HEK293 (cell line): ENCODE measurements at regions not wholly inside any gene's neighbourhood (a gene's known extent, or its start where the extent isn't known, plus 50 kb on each side); places are given as distances from the start of the nearest gene placed in this dataset.

Source experiments
- CTCF ChIA-PET: fragments of 350-600 bp; formaldehyde crosslinking; extraction: SDS; loops from one replicate; lab custom pipeline; 2021; ENCODE audit warnings: antibody characterized with exemption; lab: Yijun Ruan, JAX
- POLR2A ChIA-PET: fragments of 300-600 bp; formaldehyde crosslinking; extraction: SDS; loops from one replicate; lab custom pipeline; 2020; ENCODE audit warnings: antibody characterized with exemption, inconsistent platforms; lab: Yijun Ruan, JAX
- H3K27ac ChIP-seq: fragments of 200-500 bp; sonication (Bioruptor generic); 2 replicates; pipeline ENCODE4 v1.5.1; 2014; ENCODE audit warnings: low read depth, low read length, control low read depth, inconsistent platforms; ENCODE audit errors: extremely low read depth
- H3K36me3 ChIP-seq, 2 experiments: fragments of 200-500 bp in 1 of 2; sonication (Bioruptor generic) in 1 of 2; 1 replicate in 1 of 2; 2 replicates in 1 of 2; pipeline ENCODE4 v1.5.1; 2014 to 2017; ENCODE audit warnings: inconsistent platforms in 2 of 2, low read length in 2 of 2; ENCODE audit not compliant: control insufficient read depth in 2 of 2, insufficient read depth in 1 of 2
- H3K4me1 ChIP-seq: fragments of 200-500 bp; sonication (Bioruptor generic); 2 replicates; pipeline ENCODE4 v1.5.1; 2014; ENCODE audit warnings: mild to moderate bottlenecking, low read length, inconsistent platforms; ENCODE audit not compliant: control insufficient read depth, insufficient read depth
- H3K4me3 ChIP-seq: 2 replicates; pipeline ENCODE4 v1.5.1; 2011; ENCODE audit warnings: low read depth, mild to moderate bottlenecking, control low read depth, low read length, moderate library complexity
- H3K9me3 ChIP-seq: fragments of 200-500 bp; sonication (Bioruptor generic); 2 replicates; pipeline ENCODE4 v1.5.1; 2014; ENCODE audit warnings: low read depth, low read length, inconsistent platforms; ENCODE audit not compliant: control insufficient read depth, insufficient read depth
- GFI1B ChIP-seq: fragments of 450-650 bp; formaldehyde crosslinking; IDR thresholded peaks from 2 replicates; pipeline ENCODE4 v1.5.1; 2016; ENCODE audit warnings: missing biosample characterization, missing genetic modification characterization
- KLF16 ChIP-seq: fragments of 450-650 bp; formaldehyde crosslinking; IDR thresholded peaks from 2 replicates; pipeline ENCODE4 v1.5.1; 2017; ENCODE audit warnings: missing biosample characterization, missing genetic modification characterization
- KLF9 ChIP-seq: fragments of 450-650 bp; formaldehyde crosslinking; IDR thresholded peaks from 2 replicates; pipeline ENCODE4 v1.5.1; 2016; ENCODE audit warnings: missing biosample characterization, missing genetic modification characterization, low read depth
- PATZ1 ChIP-seq: fragments of 450-650 bp; formaldehyde crosslinking; IDR thresholded peaks from 2 replicates; pipeline ENCODE4 v1.5.1; 2016; ENCODE audit warnings: missing biosample characterization, missing genetic modification characterization
- PRDM10 ChIP-seq: fragments of 450-650 bp; formaldehyde crosslinking; IDR thresholded peaks from 2 replicates; pipeline ENCODE4 v1.5.1; 2016; ENCODE audit warnings: missing biosample characterization, missing genetic modification characterization
- PRDM2 ChIP-seq: fragments of 450-650 bp; formaldehyde crosslinking; IDR thresholded peaks from 2 replicates; pipeline ENCODE4 v1.5.1; 2016; ENCODE audit warnings: missing biosample characterization, missing genetic modification characterization, borderline replicate concordance
- REPIN1 ChIP-seq: fragments of 450-650 bp; formaldehyde crosslinking; IDR thresholded peaks from 2 replicates; pipeline ENCODE4 v1.5.1; 2017; ENCODE audit warnings: missing biosample characterization, missing genetic modification characterization, low read depth
- SALL2 ChIP-seq: fragments of 450-650 bp; formaldehyde crosslinking; IDR thresholded peaks from 2 replicates; pipeline ENCODE4 v1.5.0; 2017; ENCODE audit warnings: missing biosample characterization, mild to moderate bottlenecking, missing genetic modification characterization, borderline replicate concordance
- SP2 ChIP-seq: fragments of 450-650 bp; formaldehyde crosslinking; IDR thresholded peaks from 2 replicates; pipeline ENCODE4 v1.5.1; 2016; ENCODE audit warnings: missing biosample characterization, missing genetic modification characterization
- TCF7L2 ChIP-seq: IDR thresholded peaks from 2 replicates; pipeline ENCODE4 v1.6.1; 2011; ENCODE audit warnings: low read depth, mild to moderate bottlenecking, inconsistent platforms, low read length, moderate library complexity, borderline replicate concordance
- ZBTB1 ChIP-seq: fragments of 450-650 bp; formaldehyde crosslinking; IDR thresholded peaks from 2 replicates; pipeline ENCODE4 v1.5.1; 2016; ENCODE audit warnings: missing biosample characterization, missing genetic modification characterization
- ZNF148 ChIP-seq: fragments of 450-650 bp; formaldehyde crosslinking; IDR thresholded peaks from 2 replicates; pipeline ENCODE4 v1.5.0; 2017; ENCODE audit warnings: missing biosample characterization, missing genetic modification characterization, borderline replicate concordance
- ZNF155 ChIP-seq: fragments of 450-650 bp; formaldehyde crosslinking; IDR thresholded peaks from 2 replicates; pipeline ENCODE4 v1.5.1; 2016; ENCODE audit warnings: missing biosample characterization, missing genetic modification characterization
- ZNF350 ChIP-seq: fragments of 450-650 bp; formaldehyde crosslinking; IDR thresholded peaks from 2 replicates; pipeline ENCODE4 v1.5.0; 2017; ENCODE audit warnings: missing biosample characterization, mild to moderate bottlenecking, missing genetic modification characterization
- ZNF423 ChIP-seq: fragments of 450-650 bp; formaldehyde crosslinking; IDR thresholded peaks from 2 replicates; pipeline ENCODE4 v1.5.1; 2016; ENCODE audit warnings: missing biosample characterization, missing genetic modification characterization
- ZNF521 ChIP-seq: fragments of 450-650 bp; formaldehyde crosslinking; IDR thresholded peaks from 2 replicates; pipeline ENCODE4 v1.5.1; 2017; ENCODE audit warnings: missing biosample characterization, mild to moderate bottlenecking, missing genetic modification characterization
- ZNF530 ChIP-seq: fragments of 450-650 bp; formaldehyde crosslinking; IDR thresholded peaks from 2 replicates; pipeline ENCODE4 v1.5.1; 2016; ENCODE audit warnings: low read depth, missing biosample characterization, missing genetic modification characterization
- ZNF560 ChIP-seq: fragments of 450-650 bp; formaldehyde crosslinking; IDR thresholded peaks from 2 replicates; pipeline ENCODE4 v1.5.1; 2017; ENCODE audit warnings: missing biosample characterization, missing genetic modification characterization, borderline replicate concordance
- ZNF561 ChIP-seq: fragments of 450-650 bp; IDR thresholded peaks from 2 replicates; pipeline ENCODE4 v1.5.1; 2018; ENCODE audit warnings: missing biosample characterization, missing genetic modification characterization, borderline replicate concordance
- ZNF610 ChIP-seq: fragments of 450-650 bp; formaldehyde crosslinking; IDR thresholded peaks from 2 replicates; pipeline ENCODE4 v1.5.1; 2016; ENCODE audit warnings: missing biosample characterization, missing genetic modification characterization, borderline replicate concordance

- TF ChIP-seq PRDM10 (no peak), ZNF530 (tag by site-specific recombination) (no peak)
Observed at GRCh38 chr3:43907508-43907858, 216.7 kb downstream of the ABHD5 start (continued).

GRCh38 chr3:43908456-43908855, 217.7 kb downstream of the ABHD5 start:
- TF ChIP-seq ZNF521 (tag by site-specific recombination) (no peak), KLF16 (tag by site-specific recombination) (no peak), TCF7L2 (no peak), ZNF155 (tag by site-specific recombination) (no peak), REPIN1 (tag by site-specific recombination) (no peak), SP2 (tag by site-specific recombination) (no peak), ZNF561 (no peak), ZNF350 (tag by site-specific recombination) (no peak), ZBTB1 (no peak), SALL2 (tag by site-specific recombination) (no peak), ZNF423 (tag by site-specific recombination) (no peak), KLF9 (tag by site-specific recombination) (no peak), GFI1B (no peak), ZNF148 (tag by site-specific recombination) (no peak), ZNF560 (tag by site-specific recombination) (no peak)
- no peak overlapping the region for H3K4me3 ChIP-seq

GRCh38 chr3:43909149-43909548, 218.4 kb downstream of the ABHD5 start:
- ChIA-PET CTCF (interaction anchor here (0.6 kb wide), 1 partner anchor 63 kb away, joined by 4 read pairs; no protein-coding TSS in a partner anchor), POLR2A (interaction anchor here (0.6 kb wide), 1 partner anchor 11 kb away, joined by 3 read pairs; no protein-coding TSS in a partner anchor)
- Histone ChIP-seq H3K4me3 (no peak overlapping the region), H3K36me3 (no peaks in the 10 kb centered on the region), H3K27ac (no peak overlapping the region), H3K4me1 (no peaks in the 10 kb centered on the region), H3K9me3 (no peaks in the 10 kb centered on the region)
- TF ChIP-seq ZNF610 (no peak), PATZ1 (tag by site-specific recombination) (no peak), PRDM2 (tag by site-specific recombination) (no peak)

More at GRCh38 chr3:43908456-43908855, 217.7 kb downstream of the ABHD5 start:
- ChIA-PET CTCF (interaction anchor here (0.6 to 1.5 kb wide), 2 partner anchors 10 to 62 kb away, joined by 4 to 5 read pairs; no protein-coding TSS in a partner anchor), POLR2A (interaction anchor here (0.6 kb wide), 1 partner anchor 12 kb away, joined by 3 read pairs; no protein-coding TSS in a partner anchor)
- Histone ChIP-seq H3K9me3 (no peaks in the 10 kb centered on the region), H3K4me1 (no peaks in the 10 kb centered on the region), H3K36me3 (no peaks in the 10 kb centered on the region), H3K27ac (no peak overlapping the region)
